AML-193 (cell line): ENCODE measurements at regions not wholly inside any gene's neighbourhood (a gene's known extent, or its start where the extent isn't known, plus 50 kb on each side); places are given as distances from the start of the nearest gene placed in this dataset.
"Not testable (repeated sequence)": the region's sequence is repeated elsewhere in the genome, so short reads cannot be mapped to it uniquely, and the experiment has no call there.

Experiments
- DNase-seq, 2 experiments: peaks; one replicate each; lab custom pipeline; 2025; lab: John Stamatoyannopoulos, UW

DNA sequence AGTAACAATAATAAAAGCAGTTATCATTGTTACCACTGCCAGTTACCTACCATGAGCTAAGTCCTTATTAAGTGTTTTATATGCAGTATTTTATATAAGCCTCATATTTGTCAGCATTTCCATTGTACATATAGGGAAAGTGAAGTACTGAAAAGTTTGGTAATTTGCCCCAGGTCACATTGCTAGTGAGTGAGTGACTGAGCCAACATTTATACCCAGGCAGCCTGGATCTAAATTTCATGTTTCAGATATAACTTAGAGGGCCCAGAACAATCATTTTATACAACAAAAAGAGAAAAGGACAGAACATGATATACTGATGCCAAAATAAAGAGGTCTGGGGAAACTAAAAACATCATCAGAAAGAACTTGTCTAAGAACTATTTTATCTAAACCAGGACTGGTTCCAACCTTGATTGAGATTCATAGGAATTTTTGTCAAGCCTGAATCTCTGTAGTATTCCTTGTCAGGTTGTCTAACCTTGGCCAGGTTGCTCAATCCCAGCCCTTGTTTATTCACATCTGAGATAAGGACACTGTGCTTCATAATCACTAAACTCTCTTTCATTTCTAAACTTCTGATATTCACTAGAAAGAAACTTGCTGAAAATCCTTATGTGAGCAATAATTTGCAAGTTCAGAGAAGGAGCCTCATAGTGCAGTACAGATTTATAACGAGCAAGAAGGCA, 308.2 kb downstream of the IPMK start:
- DNase-seq = no peak

DNA sequence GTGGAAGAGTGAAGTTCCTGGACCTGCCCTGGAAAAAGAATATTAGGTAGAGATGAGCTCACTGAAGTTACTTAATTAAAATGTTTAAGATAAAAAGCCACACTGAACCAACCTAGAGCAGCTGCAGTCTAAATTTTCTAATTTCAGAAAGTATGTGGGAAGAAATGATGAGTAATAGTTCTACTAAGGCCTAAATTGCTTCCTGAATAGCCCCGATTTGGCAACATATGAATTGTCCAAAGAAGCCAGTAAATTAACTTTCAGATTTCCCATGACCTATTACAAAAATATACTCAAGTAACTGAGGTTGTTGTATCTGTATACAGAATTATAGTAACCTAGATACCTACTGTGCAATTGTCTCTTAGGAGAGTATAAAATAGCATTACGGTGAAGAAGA, 312.6 kb downstream of the IPMK start:
- no peak for DNase-seq

- no peak for DNase-seq
Observed at GRCh38 chr10:57952741-57953140, 315.0 kb downstream of the IPMK start.

GRCh38 chr10:57950442-57950974, 317.2 kb downstream of the IPMK start:
- DNase-seq = no peak

DNA sequence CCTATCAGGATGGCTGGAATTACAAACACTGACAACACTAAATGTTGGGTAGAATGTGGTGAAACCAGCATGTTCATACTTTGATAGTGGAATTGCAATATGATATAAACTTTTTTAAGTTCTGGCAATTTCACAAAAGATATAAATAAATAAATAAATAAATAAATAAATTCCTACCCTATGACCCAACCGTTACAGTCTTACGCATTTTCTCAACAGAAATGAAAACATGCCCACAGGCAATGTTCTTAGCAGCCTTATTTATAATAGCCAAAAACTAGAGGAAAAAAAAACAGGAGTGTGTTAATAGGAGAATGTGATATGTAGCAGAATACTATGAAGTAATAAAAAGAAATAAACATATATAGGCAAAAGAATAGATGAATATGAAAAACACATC, 318.9 kb downstream of the IPMK start:
- DNase-seq = no peak

GRCh38 chr10:57946833-57947232, 320.9 kb downstream of the IPMK start:
- DNase-seq = no peak

GRCh38 chr10:57943701-57944100, 324.0 kb downstream of the IPMK start:
- no peak for DNase-seq

- DNase-seq = no peak
Observed at GRCh38 chr10:57925045-57925444, 342.6 kb downstream of the IPMK start.

GRCh38 chr10:57921140-57921539, 346.6 kb downstream of the IPMK start:
- DNase-seq = no peak

- DNase-seq = no peak
Observed at GRCh38 chr10:57919864-57920263, 347.8 kb downstream of the IPMK start.

DNA sequence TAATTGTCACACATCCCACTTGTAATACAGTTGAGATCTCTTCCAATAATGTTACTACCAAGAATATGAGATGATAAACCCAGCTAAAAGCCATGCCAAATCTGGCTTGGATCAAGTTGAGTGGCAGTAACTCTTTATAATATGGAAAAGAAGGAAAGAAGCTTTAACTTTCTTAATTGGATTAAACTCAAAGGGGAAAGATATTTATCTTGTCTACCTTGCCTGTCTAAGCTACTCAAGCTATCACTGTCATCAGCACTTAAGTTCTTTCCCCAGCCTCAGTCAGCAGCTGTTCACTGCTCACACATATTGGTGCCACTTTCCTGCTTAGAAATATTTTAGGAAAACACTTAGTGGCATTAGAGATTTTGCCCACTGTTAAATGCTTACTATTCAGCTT, 350.7 kb downstream of the IPMK start:
- DNase-seq = no peak

GRCh38 chr10:57905861-57906260, 361.8 kb downstream of the IPMK start:
- DNase-seq = no peak

- DNase-seq = no peak
Observed at GRCh38 chr10:57905010-57905409, 362.7 kb downstream of the IPMK start.

DNA sequence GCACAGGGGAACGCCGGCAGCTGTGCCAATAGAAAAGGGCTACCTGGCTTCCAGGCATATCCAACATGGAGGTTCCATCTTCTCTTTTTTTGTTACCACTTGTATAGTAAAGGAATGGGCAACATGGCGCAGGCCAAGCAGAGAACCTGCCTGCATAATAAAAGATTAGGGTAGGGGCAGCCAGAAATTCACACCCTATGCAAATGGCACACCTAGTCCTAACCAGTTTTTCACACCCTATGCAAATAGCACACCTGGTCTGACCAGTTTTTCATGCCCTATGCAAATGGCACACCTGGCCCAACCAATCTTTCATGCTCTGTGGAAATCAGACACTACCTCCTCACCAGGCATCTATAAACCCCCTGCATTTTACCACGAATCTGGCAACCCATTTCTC, 369.5 kb downstream of the IPMK start:
- no peak for DNase-seq

DNA sequence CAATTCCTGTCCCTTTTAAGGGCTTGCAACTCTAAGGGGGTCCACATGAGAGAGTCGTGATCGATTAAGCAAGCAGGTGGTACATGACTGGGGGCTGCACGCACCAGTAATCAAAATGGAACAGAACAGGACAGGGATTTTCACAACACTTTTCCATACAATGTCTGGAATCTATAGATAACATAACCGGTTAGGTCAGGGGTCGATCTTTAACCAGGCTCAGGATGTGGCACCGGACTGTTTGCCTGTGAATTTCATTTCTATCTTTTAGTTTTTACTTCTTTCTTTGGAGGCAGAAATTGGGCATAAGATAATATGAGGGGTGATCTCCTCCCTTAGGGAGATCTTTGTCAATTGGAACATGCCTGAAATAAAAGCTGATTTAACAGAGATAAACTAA, 370.1 kb downstream of the IPMK start:
- no peak for DNase-seq

DNA sequence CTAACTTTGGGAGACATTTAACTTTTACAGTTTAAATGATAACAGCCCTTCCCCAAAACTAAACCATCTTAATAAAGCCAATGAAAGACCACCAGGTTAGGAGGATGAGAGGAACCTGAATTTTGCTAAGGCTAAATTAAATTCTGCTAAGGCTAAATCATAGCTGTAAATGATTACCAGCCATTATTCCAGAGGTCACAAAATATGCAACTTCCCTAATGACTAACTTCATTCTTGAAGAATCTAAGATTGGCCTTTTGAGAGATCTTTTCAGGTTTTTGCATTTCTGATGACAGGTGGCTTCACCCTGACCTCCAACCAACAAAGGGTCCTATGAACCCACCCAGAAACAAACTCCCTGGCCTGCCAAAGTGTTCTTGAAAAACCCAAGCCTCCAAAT, 373.3 kb downstream of the IPMK start:
- DNase-seq = no peak

- DNase-seq = no peak
Observed at GRCh38 chr10:57891201-57892006, 376.3 kb downstream of the IPMK start.

- DNase-seq = no peak
Observed at GRCh38 chr10:57890691-57891090, 377.0 kb downstream of the IPMK start.

- DNase-seq = not testable (repeated sequence)
Observed at GRCh38 chr10:57885618-57885968, 382.1 kb downstream of the IPMK start.

- DNase-seq = no peak
Observed at GRCh38 chr10:57884965-57885617, 382.6 kb downstream of the IPMK start.

- no peak for DNase-seq
Observed at GRCh38 chr10:57884407-57884806, 383.3 kb downstream of the IPMK start.

DNA sequence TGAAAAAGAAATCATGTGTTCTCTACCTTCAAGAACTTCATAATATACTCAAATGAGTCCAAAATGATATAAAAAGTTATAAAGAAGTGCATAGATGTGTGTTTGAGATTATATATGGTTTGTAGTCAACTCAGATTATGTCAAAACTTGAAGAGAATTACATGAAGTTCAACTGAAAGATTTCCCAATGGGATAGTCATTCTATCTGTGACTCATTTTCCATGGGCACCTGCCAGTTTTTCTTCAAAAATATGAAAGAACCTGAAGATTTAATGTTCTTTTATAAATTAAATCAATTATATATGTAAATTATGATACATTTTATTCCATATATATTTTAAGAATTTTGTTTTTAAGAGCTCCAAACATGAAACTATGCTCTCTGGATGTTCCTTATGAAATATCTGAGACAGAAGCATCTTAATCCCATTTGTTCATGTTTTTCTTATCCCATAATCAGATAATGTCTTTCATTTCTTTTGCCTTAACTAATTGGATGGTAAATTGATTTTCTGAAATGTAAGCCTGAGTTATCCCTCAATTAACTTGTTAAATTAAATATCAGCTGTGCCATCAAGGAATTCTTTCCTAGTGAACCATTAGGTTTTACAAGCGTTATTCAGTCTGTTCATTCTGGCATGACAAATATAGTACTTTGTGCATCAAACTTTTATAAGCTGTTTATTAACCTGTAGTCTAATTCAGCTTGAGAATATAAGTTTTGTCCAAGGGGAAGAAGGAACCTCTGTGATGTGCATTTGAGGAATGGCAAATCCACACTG, 387.1 kb downstream of the IPMK start:
- DNase-seq = no peak
